T-helper 1 cell (primary cell): ENCODE measurements at regions not wholly inside any gene's neighbourhood (a gene's known extent, or its start where the extent isn't known, plus 50 kb on each side); places are given as distances from the start of the nearest gene placed in this dataset.
A peak's percentile ranks its signal among the peaks of the same experiment; 100 is the strongest.
"Not testable (repeated sequence)": the region's sequence is repeated elsewhere in the genome, so short reads cannot be mapped to it uniquely, and the experiment has no call there.

Source experiments
- DNase-seq, 5 donors: peaks; one replicate each; pipeline ENCODE4 v3.0.0-alpha.2; 2012 to 2020

DNA sequence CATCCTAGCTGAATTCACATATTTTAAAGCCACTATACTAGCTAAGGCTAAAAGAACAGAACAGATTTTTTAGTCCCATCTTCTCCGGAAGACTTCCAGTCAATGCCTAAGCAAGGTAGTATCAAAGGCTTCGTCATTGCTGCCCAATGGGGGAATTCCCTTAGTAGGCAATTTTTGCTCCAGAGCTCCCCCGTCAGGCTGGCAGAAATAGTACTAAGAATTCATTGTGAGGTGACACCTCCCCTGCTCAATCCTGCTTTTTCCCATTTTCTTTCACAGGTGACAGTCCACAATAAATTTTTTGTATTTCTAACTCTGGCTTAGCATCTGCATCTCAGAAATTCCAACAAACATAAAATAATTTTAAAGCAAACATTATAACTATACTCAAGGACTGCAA lies 52.8 kb upstream of the SRSF6 start:
- peak in 1 of 5 donors; percentile 14 for DNase-seq

DNA sequence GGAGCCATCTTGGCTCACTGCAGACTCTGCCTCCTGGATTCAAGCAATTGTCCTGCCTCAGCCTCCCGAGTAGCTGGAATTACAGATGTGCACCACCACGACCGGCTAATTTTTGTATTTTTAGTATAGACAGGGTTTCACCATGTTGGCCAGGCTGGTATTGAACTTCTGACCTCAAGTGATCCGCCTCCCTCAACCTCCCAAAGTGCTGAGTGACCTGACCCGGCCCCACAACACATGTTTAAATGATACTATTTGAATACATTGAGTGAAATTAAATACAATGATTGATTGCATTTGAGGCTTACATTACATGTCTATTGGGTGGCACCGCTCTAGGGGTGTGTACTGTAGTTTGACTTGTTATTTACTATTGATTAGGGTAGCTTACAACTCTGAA lies 56.8 kb upstream of the SRSF6 start:
- DNase-seq: not testable (repeated sequence)

DNA sequence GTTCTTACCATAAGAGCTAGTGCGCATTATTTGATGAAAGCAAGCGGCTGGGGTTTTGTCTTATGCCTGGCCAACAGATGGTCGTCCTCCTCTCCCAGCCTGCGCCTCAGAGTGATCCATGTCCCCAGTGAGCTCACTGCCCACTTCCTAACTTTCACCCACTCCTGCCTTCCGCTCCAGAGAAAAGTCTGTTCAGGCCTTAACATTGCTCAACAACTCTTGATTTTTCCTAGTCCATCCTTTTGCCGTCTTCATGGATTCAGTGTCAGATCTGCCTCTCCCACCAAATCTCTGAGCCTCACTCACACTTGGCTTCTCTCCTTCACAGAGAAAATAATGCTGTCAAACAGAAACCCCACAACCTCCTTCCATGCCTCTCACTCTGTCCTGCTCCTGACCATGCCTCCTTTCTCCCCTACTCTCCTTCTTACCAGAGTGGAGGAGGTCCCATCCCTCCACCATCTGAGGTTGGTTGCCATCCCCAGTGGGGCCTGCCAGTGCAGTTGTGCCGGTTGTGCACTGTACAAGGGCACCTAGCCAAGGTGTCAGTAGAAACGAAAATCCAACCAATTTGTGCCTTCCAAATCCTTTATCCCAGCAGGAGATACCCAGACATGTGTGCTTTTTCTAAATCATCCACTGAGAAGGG lies 58.9 kb upstream of the SRSF6 start:
- DNase-seq: no peak

DNA sequence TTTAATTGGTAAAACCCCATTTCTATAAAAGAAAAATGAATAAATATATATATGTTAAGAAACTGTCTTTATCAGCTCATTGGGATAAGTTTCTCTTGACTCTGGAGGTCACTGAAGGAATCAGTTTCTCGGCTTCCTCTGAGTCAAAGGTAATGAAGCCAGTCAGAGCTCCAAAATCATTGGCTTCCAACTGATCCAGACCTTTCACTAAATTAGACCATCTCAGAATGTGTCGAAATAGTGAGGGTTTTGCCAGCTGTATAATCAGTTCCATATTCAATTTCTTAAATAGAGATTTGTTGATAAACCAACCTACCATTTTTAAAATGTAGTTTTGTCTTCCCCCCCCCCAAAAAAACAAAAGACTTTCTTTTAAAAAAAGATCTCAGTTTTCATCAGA lies 60.5 kb upstream of the SRSF6 start:
- DNase-seq: no peak

DNA sequence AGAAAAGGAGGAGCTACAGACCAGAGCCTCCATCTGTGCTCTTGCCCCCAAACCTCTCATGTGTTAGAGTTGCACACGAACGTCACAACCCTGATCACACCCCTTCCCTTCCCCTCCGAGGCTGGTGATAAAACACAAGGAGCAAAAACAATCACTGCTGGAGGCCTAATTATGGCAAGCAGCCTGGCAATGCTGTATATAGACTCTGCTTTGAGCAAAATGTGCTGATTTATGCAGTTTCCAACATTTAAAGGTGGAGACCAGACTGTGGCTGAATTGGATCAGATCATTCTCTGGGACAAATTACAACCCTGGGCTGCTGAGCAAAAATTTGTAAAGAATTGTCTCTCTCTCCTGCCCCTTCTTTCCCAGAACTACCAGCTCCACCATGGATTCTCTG lies 64.6 kb upstream of the SRSF6 start:
- no peak for DNase-seq

DNA sequence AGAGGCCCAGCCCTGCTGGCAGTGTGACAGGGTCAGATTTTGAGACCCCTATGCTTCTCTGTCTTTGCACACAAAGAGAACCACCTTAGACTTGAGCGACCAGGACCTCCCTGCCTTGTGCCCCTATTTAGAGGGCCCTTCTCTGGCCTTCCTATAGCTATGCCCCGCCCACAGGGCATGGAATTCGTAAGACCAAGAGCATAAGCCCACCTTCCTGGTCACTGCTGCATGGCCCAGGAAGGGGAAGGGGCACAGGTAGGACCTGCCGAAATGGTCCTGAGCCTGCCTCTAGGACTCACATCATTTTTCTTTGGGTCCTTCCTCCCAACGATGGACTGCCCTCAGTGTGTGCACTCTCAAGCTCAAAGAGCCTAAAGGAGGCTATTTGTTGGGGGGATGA lies 65.1 kb upstream of the SRSF6 start:
- DNase-seq: no peak

DNA sequence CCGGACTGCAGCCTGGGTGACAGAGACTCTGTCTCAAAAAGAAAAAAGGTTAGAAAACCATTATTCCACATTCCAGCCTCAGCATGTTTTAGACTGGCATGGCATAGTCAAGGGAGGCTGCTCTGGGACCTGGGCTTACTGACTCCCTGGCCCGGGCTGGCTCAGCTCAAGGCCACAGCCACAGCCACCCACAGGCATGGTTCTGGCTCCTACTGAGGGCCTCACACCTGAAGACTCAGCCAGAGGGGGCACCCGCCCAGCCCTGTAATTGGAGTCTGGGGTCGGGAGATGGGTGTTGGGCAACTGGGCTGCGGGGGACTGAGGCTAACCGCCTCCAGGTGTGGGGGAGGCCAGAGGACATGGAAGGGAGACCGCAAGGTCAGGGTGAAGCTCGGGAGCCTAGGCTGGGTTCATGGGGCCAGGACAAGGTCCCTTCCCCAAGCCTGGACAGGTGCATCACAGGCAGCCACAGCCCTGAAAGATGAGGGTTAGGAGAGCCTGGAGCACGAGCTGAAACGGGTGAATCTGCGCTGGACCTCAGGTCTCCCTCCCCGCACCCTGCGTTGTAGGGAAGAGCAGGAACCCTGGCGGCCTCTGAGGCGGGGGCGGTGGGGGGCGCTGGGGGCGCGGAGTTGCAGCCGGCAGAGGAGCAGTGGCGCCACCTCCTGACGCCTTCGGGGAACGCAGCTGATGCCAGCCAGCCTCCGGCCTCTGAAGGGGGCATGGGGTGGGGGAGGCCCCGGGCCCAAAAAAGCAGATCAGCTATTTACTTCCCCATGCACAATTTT lies 67.7 kb upstream of the SRSF6 start:
- no peak for DNase-seq

DNA sequence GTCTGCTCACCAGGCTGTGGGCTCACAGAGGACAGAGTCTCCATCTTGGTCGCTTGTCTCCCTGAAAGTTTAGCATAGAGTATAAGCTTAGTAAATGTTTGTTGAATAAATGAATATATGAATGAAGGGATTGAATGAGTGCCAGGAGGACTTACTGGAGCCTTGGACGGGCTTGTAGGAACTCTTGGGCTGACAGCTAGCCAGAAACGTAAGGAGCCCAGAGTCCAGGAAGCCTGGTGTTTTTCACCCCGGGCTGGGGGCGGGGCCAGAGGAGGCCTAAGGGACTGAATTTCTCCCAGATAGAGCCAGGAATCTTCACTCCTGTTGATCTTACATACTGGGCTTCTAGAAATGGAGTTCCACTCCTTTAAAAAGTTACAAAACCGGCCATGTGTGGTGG lies 68.5 kb upstream of the SRSF6 start:
- no peak for DNase-seq

DNA sequence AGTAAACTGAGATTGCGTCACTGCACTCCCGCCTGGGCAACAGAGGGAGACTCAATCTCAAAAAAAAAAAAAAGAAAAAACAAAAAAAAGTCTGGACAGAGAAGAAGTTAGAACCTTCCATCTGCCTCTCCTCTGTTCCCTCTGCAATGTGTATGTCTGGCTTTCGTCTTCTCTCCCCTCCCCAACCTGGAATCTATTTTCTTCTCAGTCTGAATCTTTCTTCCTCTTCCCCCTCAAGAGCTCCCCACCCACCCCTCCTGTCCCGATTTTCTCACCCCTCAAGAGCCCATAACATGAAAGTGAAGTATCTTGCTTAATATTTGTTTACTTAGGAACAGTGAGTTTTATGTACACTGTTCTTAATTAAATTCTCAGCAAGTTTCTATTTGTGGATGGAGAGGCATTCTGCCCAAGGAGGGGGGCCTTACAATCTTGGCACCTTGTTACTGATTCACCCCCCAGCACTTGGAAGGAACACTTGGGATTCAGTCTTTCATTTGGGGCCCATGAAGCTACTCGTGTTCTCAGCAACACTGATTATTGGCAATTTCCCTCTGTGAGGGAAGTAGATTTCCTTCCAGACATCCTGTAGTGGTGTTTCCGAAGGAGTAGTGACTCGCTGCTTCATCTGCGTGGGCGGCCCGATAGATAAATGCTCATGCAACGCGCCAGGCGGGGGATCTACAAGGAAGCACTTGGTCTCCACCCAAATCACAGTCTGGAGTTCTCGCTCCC lies 69.3 kb upstream of the SRSF6 start:
- no peak for DNase-seq

DNA sequence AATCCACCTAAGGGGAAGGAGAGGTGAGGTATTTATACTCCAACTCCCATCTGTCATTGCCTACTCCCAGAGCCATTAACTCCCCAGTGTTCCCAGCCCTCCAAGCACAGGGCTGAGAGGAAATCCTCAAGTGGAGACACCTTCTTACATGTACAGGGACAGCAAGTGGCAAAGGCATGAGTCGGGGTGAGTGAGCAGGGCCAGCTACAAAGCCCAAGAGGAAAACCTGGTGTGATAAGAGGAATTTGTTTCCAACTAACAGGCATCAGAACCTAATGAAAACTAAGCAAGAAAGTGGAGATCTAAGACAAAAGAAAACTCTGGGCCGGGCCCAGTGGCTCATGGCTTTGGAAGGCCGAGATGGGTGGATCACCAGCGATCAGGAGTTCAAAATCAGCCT lies 70.0 kb upstream of the SRSF6 start:
- no peak for DNase-seq

DNA sequence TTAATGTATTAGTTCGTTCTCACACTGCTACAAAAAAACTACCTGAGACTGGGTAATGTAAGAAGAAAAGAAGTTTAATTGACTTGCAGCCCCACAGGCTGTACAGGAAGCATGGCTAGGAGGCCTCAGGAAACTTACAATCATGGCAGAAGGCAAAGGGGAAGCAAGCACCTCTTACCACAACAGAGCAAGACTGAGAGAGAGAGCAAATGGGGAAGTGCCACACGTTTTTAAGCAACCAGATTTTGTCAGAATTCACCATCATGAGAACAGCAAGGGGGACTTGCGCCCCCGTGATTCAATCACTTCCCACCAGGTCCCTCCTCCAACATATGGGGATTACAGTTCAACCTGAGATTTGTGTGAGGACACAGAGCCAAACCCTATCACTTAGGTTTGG lies 70.8 kb upstream of the SRSF6 start:
- no peak for DNase-seq

DNA sequence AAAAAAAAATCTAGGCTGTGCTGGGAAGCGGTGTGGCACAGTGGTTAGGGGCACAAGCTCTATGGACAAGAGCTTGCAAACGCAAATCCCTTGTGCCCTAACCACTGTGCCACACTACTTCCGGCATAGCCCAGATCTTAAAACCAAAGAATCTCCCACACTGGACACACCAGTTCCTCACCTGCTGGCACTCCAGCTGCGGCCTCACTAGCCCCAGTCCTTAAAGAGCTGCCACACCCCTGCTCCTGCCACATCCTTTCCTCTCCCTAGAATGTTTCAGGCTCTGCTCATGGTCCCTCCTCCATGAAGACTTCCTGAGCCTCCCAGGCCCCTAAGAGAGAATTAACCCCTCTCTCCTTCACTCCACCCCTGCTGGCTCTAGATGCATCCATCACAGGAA lies 71.8 kb upstream of the SRSF6 start:
- DNase-seq: no peak

DNA sequence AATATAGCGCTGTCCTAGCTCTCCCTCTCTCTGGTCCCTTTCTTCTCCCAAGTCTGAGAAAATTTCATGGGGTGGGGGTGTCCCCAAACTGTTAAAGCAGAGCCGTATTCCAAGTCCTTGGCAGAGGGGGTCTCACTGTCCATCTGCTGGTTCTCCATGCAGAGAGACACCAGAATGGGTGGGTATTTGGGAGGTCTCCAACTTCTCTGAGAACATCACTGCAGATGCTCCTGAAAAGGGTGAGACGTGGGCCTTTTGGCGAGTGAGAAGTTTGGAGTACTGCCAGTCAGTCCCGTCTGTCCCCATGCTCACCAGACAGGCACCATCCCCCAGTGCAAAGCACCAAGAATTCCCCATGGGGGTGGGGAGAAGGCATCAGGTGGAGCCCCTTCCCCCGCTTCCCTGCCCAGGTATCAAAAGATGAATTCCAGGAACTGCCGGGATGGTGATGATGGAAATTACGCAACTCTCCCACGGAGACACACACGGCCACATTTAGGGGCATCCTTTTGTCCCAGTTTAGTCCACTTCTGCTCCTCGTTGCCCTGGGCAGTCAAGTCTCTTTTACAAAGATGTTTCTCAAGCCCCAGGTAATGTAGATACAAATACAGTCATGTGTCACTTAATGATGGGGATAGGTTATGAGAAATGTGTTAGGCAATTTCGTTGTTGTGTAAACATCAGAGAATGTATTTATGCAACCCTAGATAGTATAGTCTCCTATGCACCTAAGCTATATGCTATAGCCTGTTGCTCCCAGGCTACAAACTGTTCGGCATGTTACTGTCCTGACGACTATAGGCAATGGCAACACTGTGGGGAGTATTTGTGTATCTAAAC lies 73.4 kb upstream of the SRSF6 start:
- DNase-seq: no peak

DNA sequence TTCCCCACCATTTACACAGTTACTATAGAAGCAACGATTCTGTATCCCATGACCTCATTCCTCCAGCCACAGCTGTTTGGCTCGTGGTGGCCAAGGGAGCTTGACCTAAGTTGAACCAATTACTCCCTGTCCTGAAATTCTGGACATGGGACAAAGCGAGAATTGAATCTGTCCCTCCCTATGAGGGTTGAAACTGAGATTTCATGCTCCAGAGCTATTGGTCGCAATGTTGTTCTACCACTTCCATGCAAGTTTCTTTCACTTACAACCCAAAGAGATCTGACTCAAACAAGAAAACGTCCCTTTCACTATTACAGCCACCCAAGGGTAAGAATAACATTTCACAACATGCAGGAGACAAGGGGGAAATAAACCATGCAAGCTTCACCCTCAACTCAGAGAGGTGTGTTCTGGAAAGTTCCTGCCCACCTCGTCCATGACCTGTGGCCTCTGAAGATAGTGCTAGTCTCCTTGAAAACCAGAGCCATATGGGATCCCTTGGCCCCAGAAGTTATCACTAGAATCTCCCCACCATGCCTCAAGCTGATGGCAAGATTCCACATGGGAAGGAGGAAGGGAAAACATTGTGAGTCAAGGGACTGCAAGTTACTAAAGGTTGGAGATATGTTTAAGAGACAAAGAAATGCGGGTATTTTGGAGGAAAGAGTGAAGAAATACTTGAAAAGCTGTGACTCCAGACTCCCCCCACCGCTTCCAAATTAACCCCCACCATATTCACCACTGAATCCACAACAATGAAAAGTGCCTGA lies 74.5 kb upstream of the SRSF6 start:
- no peak for DNase-seq

DNA sequence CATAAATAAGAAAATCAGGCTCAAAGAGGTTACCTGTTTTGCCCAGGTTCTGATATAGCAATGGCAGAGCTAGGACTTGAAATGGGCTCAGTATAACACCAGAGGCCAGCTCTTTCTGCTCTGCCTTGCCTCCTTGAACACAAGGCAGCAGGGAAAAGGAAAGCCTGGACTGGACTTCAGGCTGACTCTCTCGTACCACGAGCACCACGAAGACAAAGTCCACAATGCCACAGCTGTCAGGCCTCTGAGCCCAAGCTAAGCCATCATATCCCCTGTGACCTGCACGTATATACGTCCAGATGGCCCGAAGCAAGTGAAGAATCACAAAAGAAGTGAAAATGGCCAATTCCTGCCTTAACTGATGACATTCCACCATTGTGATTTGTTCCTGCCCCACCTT lies 75.6 kb upstream of the SRSF6 start:
- not testable (repeated sequence) for DNase-seq

DNA sequence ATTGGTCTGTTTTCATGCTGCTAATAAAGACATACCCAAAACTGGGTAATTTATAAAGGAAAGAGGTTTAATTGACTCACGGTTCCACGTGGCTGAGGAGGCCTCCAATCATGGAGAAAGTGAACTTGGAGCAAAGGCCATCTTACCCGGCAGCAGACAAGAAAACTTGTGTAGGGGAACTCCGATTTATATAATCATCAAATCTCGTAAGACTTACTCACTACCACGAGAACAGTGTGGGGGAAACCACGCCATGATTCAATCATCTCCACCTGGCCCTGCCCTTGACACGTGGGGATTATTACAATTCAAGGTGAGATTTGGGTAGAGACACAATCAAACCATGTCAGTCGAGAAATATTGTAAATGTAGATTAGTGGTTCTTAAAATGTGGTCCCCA lies 76.2 kb upstream of the SRSF6 start:
- DNase-seq: not testable (repeated sequence)

DNA sequence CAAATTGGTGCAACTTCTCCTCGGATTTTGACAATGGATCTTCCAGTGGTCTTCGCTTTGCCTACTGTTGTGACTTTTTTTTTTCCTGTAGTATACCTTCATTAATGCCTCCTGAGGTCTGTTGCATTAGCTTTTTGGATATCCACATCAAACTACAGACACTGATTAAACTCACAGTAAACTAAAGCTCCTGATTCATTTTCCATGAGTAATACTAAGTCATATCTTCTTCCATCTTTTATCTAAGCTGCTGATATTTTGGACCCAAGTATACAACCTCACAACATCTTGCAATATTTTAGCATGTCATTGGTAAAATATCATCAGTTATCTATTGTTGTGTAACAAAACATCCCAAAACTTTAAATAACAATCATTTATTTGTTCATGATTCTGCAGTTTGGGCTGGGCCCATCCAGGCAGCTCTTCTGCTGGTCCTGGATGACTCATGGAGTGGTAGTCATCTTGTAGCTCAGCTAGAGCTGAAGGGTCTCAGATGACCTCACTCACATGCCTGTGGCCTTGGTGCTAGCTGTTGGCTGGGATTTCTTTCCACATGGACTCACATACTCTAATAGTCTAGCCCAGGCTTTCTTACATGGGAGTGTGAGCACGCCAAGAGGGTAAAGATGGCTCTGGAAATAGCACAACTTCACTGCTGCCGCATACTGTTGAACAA lies 78.3 kb upstream of the SRSF6 start:
- DNase-seq: no peak

DNA sequence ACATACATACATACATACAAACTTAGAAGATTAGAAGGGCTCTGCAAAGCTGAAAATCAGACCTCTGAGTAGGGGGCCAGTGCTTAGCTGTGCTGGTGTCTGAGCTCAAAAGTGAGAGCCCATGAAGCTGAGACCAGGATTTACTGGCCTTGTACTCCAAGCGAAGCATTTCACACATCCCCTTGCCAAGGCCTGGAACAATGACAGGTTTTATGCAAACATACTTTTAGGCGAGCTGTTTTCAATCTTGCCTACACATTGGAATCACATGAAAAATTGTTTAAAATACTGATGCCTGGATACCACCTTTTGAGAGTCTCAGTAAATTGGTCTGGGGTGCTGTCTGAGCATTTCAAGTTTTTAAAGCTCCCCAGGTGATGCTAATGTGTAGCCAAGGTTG lies 80.9 kb upstream of the SRSF6 start:
- DNase-seq: no peak

DNA sequence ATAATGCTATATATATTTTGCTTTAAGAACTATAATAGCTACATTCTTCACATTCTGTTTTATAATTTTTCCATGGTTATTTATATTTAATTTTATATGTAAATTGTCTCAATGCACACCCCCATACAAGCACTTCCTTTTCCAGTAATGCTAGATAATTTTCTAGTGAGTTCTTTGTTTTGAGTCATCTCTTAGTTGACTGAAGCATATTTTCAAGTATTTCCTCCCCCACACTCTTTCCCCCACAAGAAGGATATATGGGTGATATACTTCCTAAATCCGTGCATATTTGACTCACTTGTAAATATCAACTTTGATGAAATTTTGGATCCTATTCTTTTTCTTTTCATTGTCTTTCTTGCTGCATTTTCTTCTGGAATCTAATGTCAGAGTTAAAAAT lies 82.1 kb upstream of the SRSF6 start:
- DNase-seq: no peak

DNA sequence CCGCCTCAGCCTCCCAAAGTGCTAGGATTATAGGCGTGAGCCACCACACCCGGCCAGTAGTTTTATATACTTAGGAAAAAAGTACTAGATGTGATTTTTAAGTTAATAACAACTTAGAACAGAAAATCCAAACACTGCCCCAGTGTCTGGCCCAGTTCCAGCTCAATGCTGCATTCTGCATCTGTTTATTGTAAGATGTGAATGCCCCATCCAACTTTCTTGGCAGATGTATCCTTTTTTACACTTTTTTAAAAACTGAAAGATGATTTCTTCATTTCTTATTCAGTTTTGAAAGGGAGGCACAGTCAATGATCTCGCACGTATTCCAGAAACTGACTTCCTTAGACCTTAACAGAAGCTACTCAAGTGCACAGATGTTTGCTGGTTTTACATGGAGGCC lies 85.6 kb upstream of the SRSF6 start:
- DNase-seq: no peak

DNA sequence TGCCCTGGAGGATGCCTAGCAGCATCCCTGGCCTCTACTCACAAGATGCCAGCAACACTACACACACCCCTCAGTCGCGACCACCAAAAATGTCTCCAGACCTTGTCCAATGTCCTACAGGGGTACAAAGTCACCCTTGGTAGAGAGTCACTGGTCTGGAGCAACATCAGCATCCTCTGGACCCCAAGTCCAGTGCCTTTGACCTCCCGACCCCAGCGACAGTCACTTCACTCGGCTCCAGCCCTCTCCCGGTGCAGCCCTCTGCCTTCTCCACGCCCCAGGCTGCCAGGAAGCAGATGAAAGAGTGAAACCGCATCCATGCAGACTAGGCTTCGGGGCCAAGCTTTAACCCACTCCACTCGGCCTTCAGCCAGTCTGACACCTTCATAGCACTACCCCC lies 92.0 kb upstream of the SRSF6 start:
- DNase-seq: no peak

DNA sequence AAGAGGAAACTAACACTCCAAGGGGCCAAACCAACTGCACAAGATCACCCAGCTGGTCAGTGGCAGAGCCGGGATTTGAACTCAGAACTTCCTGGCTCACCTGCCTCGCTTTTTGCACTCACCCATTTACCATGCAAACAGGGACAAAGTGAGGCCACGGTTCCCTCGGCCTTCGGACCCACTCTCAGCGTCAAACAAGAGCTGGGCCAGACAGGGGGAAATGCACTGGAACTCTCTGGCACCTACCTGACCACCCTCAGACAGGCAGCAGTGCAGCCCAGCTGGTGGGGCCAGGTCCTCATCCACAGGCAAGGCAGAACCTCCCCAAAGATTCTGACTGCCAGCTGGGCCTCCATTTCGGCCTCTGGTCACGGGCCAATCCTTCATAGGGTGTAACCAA lies 93.7 kb upstream of the SRSF6 start:
- no peak for DNase-seq
